ENCODE measurements at regions not wholly inside any gene's neighbourhood (a gene's known extent, or its start where the extent isn't known, plus 50 kb on each side); places are given as distances from the start of the nearest gene placed in this dataset.

- no peak for TF ChIP-seq CTCF (IDR thresholded peaks at IDR 0.05)
- no peak for TF ChIP-seq POLR2A (IDR thresholded peaks at IDR 0.05)
These were observed 285.4 kb downstream of the ZNF516 start for GRCh38 chr18:76209597-76209996.
